ENCODE measurements at regions not wholly inside any gene's neighbourhood (a gene's known extent, or its start where the extent isn't known, plus 50 kb on each side); places are given as distances from the start of the nearest gene placed in this dataset.
A peak's percentile ranks its signal among the peaks of the same experiment; 100 is the strongest.

- ChIA-PET SMC1A (ENCODE audit: uncharacterized antibody, unreplicated experiment) (interaction anchor here (0.6 to 0.9 kb wide), 2 partner anchors 17 to 249 kb away, joined by 3 read pairs; no protein-coding TSS in a partner anchor), RAD21 (ENCODE audit: unreplicated experiment) (no interaction called here), CTCF (no interaction called here), POLR2A (no interaction called here)
- no peak for FAIRE-seq
- Histone ChIP-seq H2AFZ (ENCODE audit: control insufficient read depth, low read depth, low read length) (no peak overlapping the region), H3K4me3 (no peak overlapping the region), H3K27ac (ENCODE audit: control insufficient read depth, insufficient read depth) (no peak overlapping the region), H3K9ac (ENCODE audit: control insufficient read depth, insufficient read depth, low read length) (no peak overlapping the region), H3K4me1 (ENCODE audit: control insufficient read depth, insufficient read depth, low read length) (no peaks in the 10 kb centered on the region), H3K4me2 (ENCODE audit: control insufficient read depth, insufficient read depth) (no peak overlapping the region), H3K27me3 (replicated peaks in 1 of 2; ENCODE audit: control insufficient read depth in 2 of 2, insufficient read depth in 2 of 2, low read length in 1 of 2) (peaks cover 3% of the 10 kb centered on the region in 2 experiments; a peak in 3 of 4 replicates), H3K9me3 (replicated peaks; ENCODE audit: control insufficient read depth, insufficient read depth, low read length) (no peaks in the 10 kb centered on the region), H3K36me3 (ENCODE audit: control insufficient read depth in 2 of 2, insufficient read depth in 2 of 2, low read length in 1 of 2) (no peaks in the 10 kb centered on the region), H4K20me1 (ENCODE audit: control insufficient read depth, insufficient read depth) (no peaks in the 10 kb centered on the region), H3K79me2 (ENCODE audit: control insufficient read depth, insufficient read depth, low read length) (no peaks in the 10 kb centered on the region)
- in situ Hi-C loops (cut with MboI) = no loop called here
- ATAC-seq = peak; percentile 41
- no TSS peak for BruUV-seq (replicated peaks)
- no peak for DNase-seq (ENCODE audit: low read depth, low spot score)
- intact Hi-C loops (cut with micrococcal nuclease; ENCODE audit: unreplicated experiment) = no loop called here
- TF ChIP-seq ETV6 (conservative IDR thresholded peaks at IDR 0.05 in 1 of 2, IDR thresholded peaks at IDR 0.05 in 1 of 2; ENCODE audit: borderline replicate concordance in 1 of 2, low read depth in 1 of 2) (no peak), RUNX3 (IDR thresholded peaks at IDR 0.05; ENCODE audit: low read length) (peak; percentile 49; the same call in 1 of the 2 replicates)
- WGBS (ENCODE audit: insufficient coverage, insufficient replicate concordance, low lambda C conversion rate, missing lambda C conversion rate) = 3% methylated on average over 2 of the region's 2 CpGs
These were observed 181.3 kb upstream of the DMRT1 start for GRCh38 chr9:660227-660626.

- ChIA-PET RAD21 (ENCODE audit: unreplicated experiment) (no interaction called here), POLR2A (no interaction called here), SMC1A (ENCODE audit: uncharacterized antibody, unreplicated experiment) (no interaction called here), CTCF (no interaction called here)
- no peak for ATAC-seq
- intact Hi-C loops (cut with micrococcal nuclease; ENCODE audit: unreplicated experiment) (no loop called here), in situ Hi-C loops (cut with MboI) (no loop called here)
- 3% methylated on average over 3 of the region's 3 CpGs for WGBS (ENCODE audit: insufficient coverage, insufficient replicate concordance, low lambda C conversion rate, missing lambda C conversion rate)
- Histone ChIP-seq H3K79me2 (ENCODE audit: control insufficient read depth, insufficient read depth, low read length) (no peaks in the 10 kb centered on the region), H3K27ac (ENCODE audit: control insufficient read depth, insufficient read depth) (no peak overlapping the region), H3K4me1 (ENCODE audit: control insufficient read depth, insufficient read depth, low read length) (no peaks in the 10 kb centered on the region), H2AFZ (ENCODE audit: control insufficient read depth, low read depth, low read length) (no peak overlapping the region), H3K9me3 (replicated peaks; ENCODE audit: control insufficient read depth, insufficient read depth, low read length) (no peaks in the 10 kb centered on the region), H3K4me3 (no peak overlapping the region), H3K27me3 (replicated peaks in 1 of 2; ENCODE audit: control insufficient read depth in 2 of 2, insufficient read depth in 2 of 2, low read length in 1 of 2) (peaks cover 0 to 3% of the 10 kb centered on the region in 2 experiments; a peak in 1 of 4 replicates), H4K20me1 (ENCODE audit: control insufficient read depth, insufficient read depth) (no peaks in the 10 kb centered on the region), H3K9ac (ENCODE audit: control insufficient read depth, insufficient read depth, low read length) (no peak overlapping the region), H3K36me3 (ENCODE audit: control insufficient read depth in 2 of 2, insufficient read depth in 2 of 2, low read length in 1 of 2) (no peaks in the 10 kb centered on the region), H3K4me2 (ENCODE audit: control insufficient read depth, insufficient read depth) (no peak overlapping the region)
- DNase-seq (ENCODE audit: low read depth, low spot score) = no peak
- FAIRE-seq = no peak
- TF ChIP-seq USF2 (IDR thresholded peaks at IDR 0.05; ENCODE audit: borderline replicate concordance, low read depth, low read length) (no peak), FOXM1 (IDR thresholded peaks at IDR 0.05; ENCODE audit: low read depth, low read length) (no peak), SMAD1 (IDR thresholded peaks at IDR 0.05; ENCODE audit: low read depth, partially characterized antibody) (no peak), STAT1 (conservative IDR thresholded peaks at IDR 0.05) (no peak), ZNF24 (IDR thresholded peaks at IDR 0.05) (no peak), MEF2A (IDR thresholded peaks at IDR 0.05; ENCODE audit: insufficient read depth, low read depth, low read length) (no peak), ATF2 (IDR thresholded peaks at IDR 0.05; ENCODE audit: low read length) (no peak), WRNIP1 (IDR thresholded peaks at IDR 0.05; ENCODE audit: borderline replicate concordance, low read depth, low read length) (no peak), RB1 (IDR thresholded peaks at IDR 0.05; ENCODE audit: borderline replicate concordance) (no peak), BACH1 (IDR thresholded peaks at IDR 0.05; ENCODE audit: borderline replicate concordance) (no peak)
- no TSS peak for BruUV-seq (replicated peaks)
These were observed 178.0 kb upstream of the DMRT1 start for GRCh38 chr9:663541-663940.

Data from GM12878 (cell line).